Kidney epithelial cell (primary cell): ENCODE measurements at regions not wholly inside any gene's neighbourhood (a gene's known extent, or its start where the extent isn't known, plus 50 kb on each side); places are given as distances from the start of the nearest gene placed in this dataset.

ENCODE experiments used
- DNase-seq: peaks from one replicate; pipeline ENCODE4 v3.0.0-alpha.2; 2010; ENCODE audit warnings: low read depth
- H3K27me3 ChIP-seq: 2 replicates; pipeline ENCODE4 v1.6.0; 2011; ENCODE audit warnings: low read length; ENCODE audit not compliant: control insufficient read depth, insufficient read depth
- H3K36me3 ChIP-seq: 2 replicates; pipeline ENCODE4 v1.5.1; 2011; ENCODE audit warnings: low read length; ENCODE audit not compliant: control insufficient read depth, insufficient read depth
- H3K4me3 ChIP-seq: 2 replicates; pipeline ENCODE4 v1.5.1; 2011; ENCODE audit warnings: low read depth, mild to moderate bottlenecking, control low read depth, low read length
- TF ChIP-seq, protein P1 (sequence below): IDR thresholded peaks from 2 replicates; pipeline ENCODE4 v1.5.1; 2011; ENCODE audit warnings: mild to moderate bottlenecking, moderate library complexity, low read length, control low read depth, inconsistent platforms; ENCODE audit not compliant: insufficient read depth, poor library complexity, severe bottlenecking

DNA sequence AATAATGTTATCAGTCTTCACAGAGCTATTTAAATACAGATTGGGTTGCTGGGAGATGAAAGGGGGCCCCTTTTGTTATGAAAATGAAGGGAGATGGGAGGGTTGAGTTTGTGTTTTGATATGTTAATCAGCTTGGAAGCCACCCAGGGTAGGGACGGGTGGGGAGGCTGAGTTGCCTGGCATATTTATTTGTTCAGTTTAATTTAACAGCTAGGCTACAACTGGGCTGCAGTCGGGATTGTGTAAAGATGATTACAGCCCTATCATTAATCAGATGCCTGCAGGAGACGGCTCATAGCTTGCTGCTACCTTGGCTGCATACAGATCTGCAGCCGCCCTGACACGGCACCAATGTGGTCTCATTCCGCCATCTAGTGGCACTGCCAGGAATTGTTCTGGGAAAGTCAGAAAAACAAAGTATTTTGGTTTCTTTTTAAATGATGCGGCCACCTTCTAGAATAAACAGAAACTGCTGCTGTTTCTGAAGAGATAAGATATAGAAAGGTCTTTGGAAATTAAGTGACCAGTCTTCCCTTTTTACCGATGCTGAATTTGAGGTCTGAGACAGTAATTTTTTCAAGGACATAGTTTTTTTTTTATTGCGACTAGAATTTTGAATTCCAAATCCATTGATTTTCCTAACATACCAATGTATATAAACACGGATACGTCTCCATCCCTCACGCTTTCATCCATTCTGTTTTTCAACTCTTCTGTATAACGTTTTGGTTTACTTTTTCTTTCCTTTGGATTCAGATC lies 458.0 kb upstream of the ASIC2 start:
- TF ChIP-seq, protein P1, sequence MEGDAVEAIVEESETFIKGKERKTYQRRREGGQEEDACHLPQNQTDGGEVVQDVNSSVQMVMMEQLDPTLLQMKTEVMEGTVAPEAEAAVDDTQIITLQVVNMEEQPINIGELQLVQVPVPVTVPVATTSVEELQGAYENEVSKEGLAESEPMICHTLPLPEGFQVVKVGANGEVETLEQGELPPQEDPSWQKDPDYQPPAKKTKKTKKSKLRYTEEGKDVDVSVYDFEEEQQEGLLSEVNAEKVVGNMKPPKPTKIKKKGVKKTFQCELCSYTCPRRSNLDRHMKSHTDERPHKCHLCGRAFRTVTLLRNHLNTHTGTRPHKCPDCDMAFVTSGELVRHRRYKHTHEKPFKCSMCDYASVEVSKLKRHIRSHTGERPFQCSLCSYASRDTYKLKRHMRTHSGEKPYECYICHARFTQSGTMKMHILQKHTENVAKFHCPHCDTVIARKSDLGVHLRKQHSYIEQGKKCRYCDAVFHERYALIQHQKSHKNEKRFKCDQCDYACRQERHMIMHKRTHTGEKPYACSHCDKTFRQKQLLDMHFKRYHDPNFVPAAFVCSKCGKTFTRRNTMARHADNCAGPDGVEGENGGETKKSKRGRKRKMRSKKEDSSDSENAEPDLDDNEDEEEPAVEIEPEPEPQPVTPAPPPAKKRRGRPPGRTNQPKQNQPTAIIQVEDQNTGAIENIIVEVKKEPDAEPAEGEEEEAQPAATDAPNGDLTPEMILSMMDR = peak; percentile 96
- Histone ChIP-seq H3K36me3 (no peaks in the 10 kb centered on the region), H3K4me3 (no peak overlapping the region), H3K27me3 (peaks cover 2% of the 10 kb centered on the region)
- DNase-seq = peak; percentile 7

DNA sequence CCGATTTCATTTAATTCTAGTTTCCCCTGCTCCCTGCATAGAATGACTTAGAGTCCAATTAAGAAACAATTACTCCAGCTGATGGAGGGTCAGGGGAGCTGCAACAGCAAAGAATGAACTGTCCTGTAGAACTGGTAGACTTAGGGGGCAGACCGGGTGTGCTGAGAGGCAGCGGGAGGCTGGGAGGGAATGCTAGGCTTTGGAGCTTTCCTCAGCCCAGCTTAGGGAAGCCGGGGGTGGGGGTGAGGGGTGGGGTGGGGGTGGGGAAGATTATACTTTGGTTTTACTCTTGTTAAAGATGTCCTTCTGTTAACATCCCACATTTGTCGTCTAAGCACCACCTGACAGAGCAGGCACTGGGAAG lies 458.6 kb upstream of the ASIC2 start:
- no peak for DNase-seq
- H3K36me3 ChIP-seq = no peaks in the 10 kb centered on the region
- H3K27me3 ChIP-seq = peaks cover 2% of the 10 kb centered on the region
- no peak overlapping the region for H3K4me3 ChIP-seq
- TF ChIP-seq, protein P1 = no peak

DNA sequence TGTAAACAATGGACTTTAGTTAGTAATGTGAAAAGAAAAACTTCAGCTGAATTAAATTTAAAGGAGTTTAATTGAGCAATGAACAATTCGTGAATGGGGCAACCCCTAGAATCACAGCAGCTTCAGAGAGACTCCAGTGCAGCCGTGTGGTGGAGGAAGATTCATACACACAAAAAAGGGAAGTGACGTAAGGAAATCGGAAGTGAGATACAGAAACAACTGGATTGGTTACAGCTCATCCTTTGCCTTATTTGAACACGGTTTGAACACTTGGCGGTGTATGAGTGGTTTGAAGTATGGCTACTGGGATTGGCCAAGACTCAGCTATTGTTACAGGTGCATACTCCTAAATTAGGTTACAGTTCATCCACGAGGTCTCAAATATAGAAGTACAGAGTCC lies 460.4 kb upstream of the ASIC2 start:
- Histone ChIP-seq H3K27me3 (peaks cover 2% of the 10 kb centered on the region), H3K4me3 (no peak overlapping the region), H3K36me3 (no peaks in the 10 kb centered on the region)
- DNase-seq = no peak
- TF ChIP-seq, protein P1 = no peak

GRCh38 chr17:33756021-33756420 lies 462.9 kb upstream of the ASIC2 start:
- no peak for DNase-seq
- H3K27me3 ChIP-seq = no peaks in the 10 kb centered on the region
- TF ChIP-seq, protein P1 = no peak

DNA sequence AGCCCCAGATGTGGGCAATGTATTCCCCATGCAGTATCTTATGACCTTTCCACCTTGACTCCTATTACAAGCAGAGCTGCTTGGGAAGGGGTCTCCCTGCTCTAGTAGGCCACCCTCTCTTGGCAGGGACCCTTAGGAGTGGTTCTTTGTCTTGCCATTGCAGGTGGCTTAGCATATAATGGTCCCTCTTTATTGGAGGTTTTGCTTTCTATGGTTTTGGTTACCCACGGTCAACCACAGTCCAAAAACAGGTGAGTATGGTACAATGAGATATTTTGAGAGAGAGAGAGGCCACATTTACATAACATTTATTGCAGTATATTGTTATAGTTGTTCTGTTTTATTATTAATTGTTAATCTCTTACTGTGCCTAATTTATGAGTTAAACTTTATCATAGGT lies 472.8 kb upstream of the ASIC2 start:
- H3K27me3 ChIP-seq = no peaks in the 10 kb centered on the region
- TF ChIP-seq, protein P1 = no peak
- no peak for DNase-seq

More at GRCh38 chr17:33756021-33756420, 462.9 kb upstream of the ASIC2 start:
- Histone ChIP-seq H3K36me3 (no peaks in the 10 kb centered on the region), H3K4me3 (no peak overlapping the region)

GRCh38 chr17:33766721-33767120 lies 473.6 kb upstream of the ASIC2 start:
- DNase-seq = no peak
- TF ChIP-seq, protein P1 = no peak
- Histone ChIP-seq H3K4me3 (no peak overlapping the region), H3K27me3 (no peaks in the 10 kb centered on the region), H3K36me3 (no peaks in the 10 kb centered on the region)

More for the DNA sequence above, 472.8 kb upstream of the ASIC2 start:
- Histone ChIP-seq H3K4me3 (no peak overlapping the region), H3K36me3 (no peaks in the 10 kb centered on the region)
